HEK293T (cell line): ENCODE measurements at regions not wholly inside any gene's neighbourhood (a gene's known extent, or its start where the extent isn't known, plus 50 kb on each side); places are given as distances from the start of the nearest gene placed in this dataset.
A peak's percentile ranks its signal among the peaks of the same experiment; 100 is the strongest.

ENCODE experiments used
- CTCF ChIA-PET: fragments of 350-600 bp; formaldehyde crosslinking; extraction: SDS; loops from one replicate; lab custom pipeline; 2021; ENCODE audit warnings: antibody characterized with exemption, inconsistent platforms; lab: Yijun Ruan, JAX
- POLR2A ChIA-PET: fragments of 350-600 bp; formaldehyde crosslinking; extraction: SDS; loops from one replicate; lab custom pipeline; 2020; ENCODE audit warnings: antibody characterized with exemption, inconsistent platforms; lab: Yijun Ruan, JAX
- DNase-seq: peaks from one replicate; pipeline ENCODE4 v3.0.0; 2012; ENCODE audit warnings: mixed read lengths; ENCODE audit errors: extremely low spot score
- ARNT ChIP-seq: fragments of 450-650 bp; IDR thresholded peaks from 2 replicates; pipeline ENCODE4 v1.6.1; 2017; ENCODE audit warnings: mild to moderate bottlenecking
- BHLHE40 ChIP-seq: fragments of 450-650 bp; IDR thresholded peaks from 2 replicates; pipeline ENCODE4 v1.6.1; 2016; ENCODE audit warnings: mild to moderate bottlenecking, moderate library complexity, borderline replicate concordance
- CTBP1 ChIP-seq: fragments of 450-650 bp; IDR thresholded peaks from 2 replicates; pipeline ENCODE4 v1.6.1; 2016; ENCODE audit warnings: borderline replicate concordance
- ELF4 ChIP-seq: fragments of 450-650 bp; IDR thresholded peaks from 2 replicates; pipeline ENCODE4 v1.6.1; 2017; ENCODE audit warnings: antibody characterized with exemption
- FOXA1 ChIP-seq: fragments of 450-650 bp; IDR thresholded peaks from 2 replicates; pipeline ENCODE4 v1.6.1; 2016; ENCODE audit warnings: mild to moderate bottlenecking
- FOXK2 ChIP-seq: fragments of 450-650 bp; IDR thresholded peaks from 2 replicates; pipeline ENCODE4 v1.6.1; 2016; ENCODE audit warnings: mild to moderate bottlenecking
- FOXM1 ChIP-seq: fragments of 450-650 bp; IDR thresholded peaks from 2 replicates; pipeline ENCODE4 v1.6.1; 2017; ENCODE audit warnings: mild to moderate bottlenecking, borderline replicate concordance
- HDGF ChIP-seq: fragments of 450-650 bp; IDR thresholded peaks from 2 replicates; pipeline ENCODE4 v1.6.1; 2017; ENCODE audit warnings: antibody characterized with exemption, borderline replicate concordance
- L3MBTL2 ChIP-seq: fragments of 450-650 bp; conservative IDR thresholded peaks from 2 replicates; pipeline ENCODE4 v1.6.1; 2016; ENCODE audit warnings: mild to moderate bottlenecking
- LEF1 ChIP-seq: fragments of 450-650 bp; IDR thresholded peaks from 2 replicates; pipeline ENCODE4 v1.6.1; 2017; ENCODE audit warnings: mild to moderate bottlenecking, borderline replicate concordance
- NFRKB ChIP-seq: fragments of 450-650 bp; IDR thresholded peaks from 2 replicates; pipeline ENCODE4 v1.6.1; 2016; ENCODE audit warnings: mild to moderate bottlenecking, moderate library complexity
- PKNOX1 ChIP-seq: fragments of 450-650 bp; IDR thresholded peaks from 2 replicates; pipeline ENCODE4 v1.6.1; 2016
- SP1 ChIP-seq: fragments of 450-650 bp; IDR thresholded peaks from 2 replicates; pipeline ENCODE4 v1.6.1; 2017
- SUZ12 ChIP-seq: fragments of 450-650 bp; IDR thresholded peaks from 2 replicates; pipeline ENCODE4 v1.6.1; 2016; ENCODE audit warnings: mild to moderate bottlenecking
- TARDBP ChIP-seq: fragments of 450-650 bp; IDR thresholded peaks from 2 replicates; pipeline ENCODE4 v1.6.1; 2016
- ZNF384 ChIP-seq: fragments of 450-650 bp; IDR thresholded peaks from 2 replicates; pipeline ENCODE4 v1.6.1; 2016

- ChIA-PET CTCF (no interaction called here), POLR2A (no interaction called here)
- TF ChIP-seq ARNT (no peak), LEF1 (no peak), TARDBP (no peak), PKNOX1 (no peak), FOXM1 (no peak), SP1 (no peak), ELF4 (no peak), L3MBTL2 (no peak), FOXA1 (no peak)
- no peak for DNase-seq
Measured at GRCh38 chr1:199071080-199071479, 432.2 kb downstream of the PTPRC start.

GRCh38 chr1:199073166-199073565 lies 434.3 kb downstream of the PTPRC start:
- ChIA-PET POLR2A (no interaction called here), CTCF (no interaction called here)
- peak; percentile 11 for DNase-seq
- TF ChIP-seq PKNOX1 (no peak), ARNT (no peak), ZNF384 (no peak), ELF4 (no peak), CTBP1 (no peak), FOXM1 (no peak), HDGF (no peak), FOXK2 (no peak), L3MBTL2 (no peak), LEF1 (no peak), FOXA1 (no peak), SP1 (no peak), BHLHE40 (no peak)

- no peak for DNase-seq
- no peak for TF ChIP-seq NFRKB
- TF ChIP-seq LEF1 = no peak
- no peak for TF ChIP-seq L3MBTL2
- CTCF ChIA-PET = no interaction called here
- POLR2A ChIA-PET = no interaction called here
Measured at GRCh38 chr1:199075792-199076191, 437.0 kb downstream of the PTPRC start.

GRCh38 chr1:199079994-199080393 lies 441.2 kb downstream of the PTPRC start:
- TF ChIP-seq CTBP1 = no peak
- TF ChIP-seq ARNT = no peak
- TF ChIP-seq SUZ12 = no peak
- no peak for TF ChIP-seq FOXK2
- no peak for DNase-seq
- ChIA-PET POLR2A (no interaction called here), CTCF (no interaction called here)

- DNase-seq = no peak
- POLR2A ChIA-PET = no interaction called here
- TF ChIP-seq FOXM1 (no peak), SP1 (no peak), TARDBP (no peak), HDGF (no peak)
- CTCF ChIA-PET = no interaction called here
Measured at GRCh38 chr1:199081739-199082138, 442.9 kb downstream of the PTPRC start.

- ChIA-PET POLR2A (no interaction called here), CTCF (interaction anchor here (0.7 kb wide), 1 partner anchor 31 kb away, joined by 3 read pairs; no protein-coding TSS in a partner anchor)
- no peak for TF ChIP-seq ARNT
- no peak for TF ChIP-seq SP1
- TF ChIP-seq TARDBP = no peak
- no peak for TF ChIP-seq HDGF
- TF ChIP-seq SUZ12 = no peak
- DNase-seq = no peak
Measured at GRCh38 chr1:199082778-199083389, 444.0 kb downstream of the PTPRC start.

- no peak for TF ChIP-seq SP1
- no peak for TF ChIP-seq FOXK2
- no peak for TF ChIP-seq L3MBTL2
- no peak for TF ChIP-seq PKNOX1
- TF ChIP-seq FOXA1 = no peak
- TF ChIP-seq TARDBP = no peak
- TF ChIP-seq CTBP1 = no peak
- no peak for TF ChIP-seq BHLHE40
- TF ChIP-seq HDGF = no peak
- no peak for TF ChIP-seq ELF4
- no peak for TF ChIP-seq ZNF384
- TF ChIP-seq SUZ12 = no peak
- no peak for TF ChIP-seq NFRKB
- TF ChIP-seq ARNT = no peak
- no peak for TF ChIP-seq FOXM1
- CTCF ChIA-PET = no interaction called here
- no peak for DNase-seq
- POLR2A ChIA-PET = no interaction called here
Measured at GRCh38 chr1:199083680-199084079, 444.8 kb downstream of the PTPRC start.
